NCI-H82 (cell line): ENCODE measurements at regions not wholly inside any gene's neighbourhood (a gene's known extent, or its start where the extent isn't known, plus 50 kb on each side); places are given as distances from the start of the nearest gene placed in this dataset.
"Not testable (repeated sequence)": the region's sequence is repeated elsewhere in the genome, so short reads cannot be mapped to it uniquely, and the experiment has no call there.

Source experiments
- DNase-seq: peaks from one replicate; lab custom pipeline; 2025; lab: John Stamatoyannopoulos, UW

- no peak for DNase-seq
Observed at GRCh38 chr2:38146907-38147307, 71.0 kb upstream of the CYP1B1 start.

- DNase-seq = no peak
Observed at GRCh38 chr2:38146275-38146906, 70.4 kb upstream of the CYP1B1 start.

- no peak for DNase-seq
Observed at GRCh38 chr2:38145236-38145635, 69.3 kb upstream of the CYP1B1 start.

- no peak for DNase-seq
Observed at GRCh38 chr2:38142627-38143026, 66.7 kb upstream of the CYP1B1 start.

- no peak for DNase-seq
Observed at GRCh38 chr2:38141501-38141900, 65.5 kb upstream of the CYP1B1 start.

GRCh38 chr2:38138996-38139395, 63.0 kb upstream of the CYP1B1 start:
- DNase-seq = no peak

- DNase-seq = no peak
Observed at GRCh38 chr2:38138419-38138818, 62.5 kb upstream of the CYP1B1 start.

DNA sequence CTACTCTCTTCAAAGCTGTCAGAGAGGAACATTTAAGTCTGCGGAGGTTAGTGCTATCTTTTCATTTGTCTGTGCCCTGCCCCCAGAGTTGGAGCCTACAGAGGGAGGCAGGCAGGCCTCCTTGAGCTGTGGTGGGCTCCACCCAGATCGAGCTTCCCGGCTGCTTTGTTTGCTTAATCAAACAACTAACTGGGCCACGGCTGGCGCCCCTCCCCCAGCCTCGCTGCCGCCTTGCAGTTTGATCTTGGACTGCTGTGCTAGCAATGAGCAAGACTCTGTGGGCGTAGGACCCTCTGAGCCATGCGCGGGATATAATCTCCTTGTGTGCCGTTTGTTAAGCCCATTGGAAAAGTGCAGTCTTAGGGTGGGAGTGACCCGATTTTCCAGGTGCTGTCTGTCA, 62.0 kb upstream of the CYP1B1 start:
- DNase-seq = not testable (repeated sequence)

GRCh38 chr2:38131676-38132075, 55.7 kb upstream of the CYP1B1 start:
- no peak for DNase-seq

GRCh38 chr2:38130876-38131275, 54.9 kb upstream of the CYP1B1 start:
- DNase-seq = no peak

- DNase-seq = no peak
Observed at GRCh38 chr2:38129987-38130386, 54.0 kb upstream of the CYP1B1 start.

- no peak for DNase-seq
Observed at GRCh38 chr2:38129481-38129880, 53.5 kb upstream of the CYP1B1 start.

GRCh38 chr2:38128653-38129052, 52.7 kb upstream of the CYP1B1 start:
- DNase-seq = peak; percentile 8

GRCh38 chr2:38127277-38127676, 51.3 kb upstream of the CYP1B1 start:
- DNase-seq = no peak

GRCh38 chr2:38125842-38126241, 49.9 kb upstream of the CYP1B1 start:
- no peak for DNase-seq
